HEK293 (cell line): ENCODE measurements at regions not wholly inside any gene's neighbourhood (a gene's known extent, or its start where the extent isn't known, plus 50 kb on each side); places are given as distances from the start of the nearest gene placed in this dataset.

ENCODE experiments used
- CTCF ChIA-PET: fragments of 350-600 bp; formaldehyde crosslinking; extraction: SDS; loops from one replicate; lab custom pipeline; 2021; ENCODE audit warnings: antibody characterized with exemption; lab: Yijun Ruan, JAX
- POLR2A ChIA-PET: fragments of 300-600 bp; formaldehyde crosslinking; extraction: SDS; loops from one replicate; lab custom pipeline; 2020; ENCODE audit warnings: antibody characterized with exemption, inconsistent platforms; lab: Yijun Ruan, JAX
- H3K27ac ChIP-seq: fragments of 200-500 bp; sonication (Bioruptor generic); 2 replicates; pipeline ENCODE4 v1.5.1; 2014; ENCODE audit warnings: low read depth, low read length, control low read depth, inconsistent platforms; ENCODE audit errors: extremely low read depth
- H3K36me3 ChIP-seq, 2 experiments: fragments of 200-500 bp in 1 of 2; sonication (Bioruptor generic) in 1 of 2; 1 replicate in 1 of 2; 2 replicates in 1 of 2; pipeline ENCODE4 v1.5.1; 2014 to 2017; ENCODE audit warnings: inconsistent platforms in 2 of 2, low read length in 2 of 2; ENCODE audit not compliant: control insufficient read depth in 2 of 2, insufficient read depth in 1 of 2
- H3K4me1 ChIP-seq: fragments of 200-500 bp; sonication (Bioruptor generic); 2 replicates; pipeline ENCODE4 v1.5.1; 2014; ENCODE audit warnings: mild to moderate bottlenecking, low read length, inconsistent platforms; ENCODE audit not compliant: control insufficient read depth, insufficient read depth
- H3K4me3 ChIP-seq: 2 replicates; pipeline ENCODE4 v1.5.1; 2011; ENCODE audit warnings: low read depth, mild to moderate bottlenecking, control low read depth, low read length, moderate library complexity
- H3K9me3 ChIP-seq: fragments of 200-500 bp; sonication (Bioruptor generic); 2 replicates; pipeline ENCODE4 v1.5.1; 2014; ENCODE audit warnings: low read depth, low read length, inconsistent platforms; ENCODE audit not compliant: control insufficient read depth, insufficient read depth
- GFI1B ChIP-seq: fragments of 450-650 bp; formaldehyde crosslinking; IDR thresholded peaks from 2 replicates; pipeline ENCODE4 v1.5.1; 2016; ENCODE audit warnings: missing biosample characterization, missing genetic modification characterization
- GLI2 ChIP-seq: fragments of 450-650 bp; formaldehyde crosslinking; IDR thresholded peaks from 2 replicates; pipeline ENCODE4; 2017; ENCODE audit warnings: missing biosample characterization, missing genetic modification characterization, low read depth, borderline replicate concordance
- KLF1 ChIP-seq: fragments of 450-650 bp; formaldehyde crosslinking; IDR thresholded peaks from 2 replicates; pipeline ENCODE4 v1.5.1; 2016; ENCODE audit warnings: missing biosample characterization, missing genetic modification characterization
- KLF16 ChIP-seq: fragments of 450-650 bp; formaldehyde crosslinking; IDR thresholded peaks from 2 replicates; pipeline ENCODE4 v1.5.1; 2017; ENCODE audit warnings: missing biosample characterization, missing genetic modification characterization
- KLF17 ChIP-seq: fragments of 450-650 bp; formaldehyde crosslinking; IDR thresholded peaks from 2 replicates; pipeline ENCODE4 v1.5.1; 2016; ENCODE audit warnings: missing biosample characterization, missing genetic modification characterization
- KLF9 ChIP-seq: fragments of 450-650 bp; formaldehyde crosslinking; IDR thresholded peaks from 2 replicates; pipeline ENCODE4 v1.5.1; 2016; ENCODE audit warnings: missing biosample characterization, missing genetic modification characterization, low read depth
- ZBTB26 ChIP-seq: fragments of 450-650 bp; formaldehyde crosslinking; optimal IDR thresholded peaks from 2 replicates; pipeline ENCODE3; 2016; ENCODE audit warnings: missing biosample characterization, mild to moderate bottlenecking, missing genetic modification characterization
- ZBTB48 ChIP-seq: fragments of 450-650 bp; formaldehyde crosslinking; IDR thresholded peaks from 2 replicates; pipeline ENCODE4 v1.5.1; 2016; ENCODE audit warnings: missing biosample characterization, missing genetic modification characterization
- ZEB2 ChIP-seq: fragments of 450-650 bp; formaldehyde crosslinking; IDR thresholded peaks from 2 replicates; pipeline ENCODE4 v1.5.1; 2016; ENCODE audit warnings: missing biosample characterization, missing genetic modification characterization
- ZFP3 ChIP-seq: fragments of 450-650 bp; formaldehyde crosslinking; IDR thresholded peaks from 2 replicates; pipeline ENCODE4 v1.5.1; 2016; ENCODE audit warnings: low read depth, missing biosample characterization, missing genetic modification characterization
- ZNF121 ChIP-seq: fragments of 450-650 bp; formaldehyde crosslinking; IDR thresholded peaks from 2 replicates; pipeline ENCODE4 v1.5.1; 2016; ENCODE audit warnings: missing biosample characterization, missing genetic modification characterization
- ZNF37A ChIP-seq: fragments of 450-650 bp; IDR thresholded peaks from 2 replicates; pipeline ENCODE4 v1.5.1; 2018; ENCODE audit warnings: missing biosample characterization, missing genetic modification characterization
- ZNF473 ChIP-seq: fragments of 450-650 bp; formaldehyde crosslinking; IDR thresholded peaks from 2 replicates; pipeline ENCODE4 v1.5.1; 2017; ENCODE audit warnings: missing biosample characterization, missing genetic modification characterization
- ZNF48 ChIP-seq: fragments of 450-650 bp; formaldehyde crosslinking; IDR thresholded peaks from 2 replicates; pipeline ENCODE4 v1.5.1; 2016; ENCODE audit warnings: missing biosample characterization, missing genetic modification characterization
- ZNF514 ChIP-seq: fragments of 450-650 bp; formaldehyde crosslinking; IDR thresholded peaks from 2 replicates; pipeline ENCODE4 v1.5.1; 2016; ENCODE audit warnings: missing biosample characterization, missing genetic modification characterization
- ZNF548 ChIP-seq: fragments of 450-650 bp; formaldehyde crosslinking; IDR thresholded peaks from 2 replicates; pipeline ENCODE4 v1.5.1; 2016; ENCODE audit warnings: missing biosample characterization, missing genetic modification characterization
- ZSCAN16 ChIP-seq: fragments of 450-650 bp; formaldehyde crosslinking; IDR thresholded peaks from 2 replicates; pipeline ENCODE4 v1.5.1; 2016; ENCODE audit warnings: missing biosample characterization, missing genetic modification characterization
- ZXDB ChIP-seq: fragments of 450-650 bp; formaldehyde crosslinking; IDR thresholded peaks from 2 replicates; pipeline ENCODE4 v1.5.1; 2016; ENCODE audit warnings: missing biosample characterization, missing genetic modification characterization
- TF ChIP-seq, protein P1 (sequence below): fragments of 450-650 bp; formaldehyde crosslinking; IDR thresholded peaks from 2 replicates; pipeline ENCODE4 v1.5.1; 2016; ENCODE audit warnings: missing biosample characterization, missing genetic modification characterization, low read depth
- TF ChIP-seq, protein P2 (sequence below): fragments of 450-650 bp; formaldehyde crosslinking; IDR thresholded peaks from 2 replicates; pipeline ENCODE4 v1.5.1; 2016; ENCODE audit warnings: missing biosample characterization, missing genetic modification characterization
- TF ChIP-seq, protein P3 (sequence below): fragments of 450-650 bp; formaldehyde crosslinking; conservative IDR thresholded peaks from 2 replicates; pipeline ENCODE4 v1.5.1; 2016; ENCODE audit warnings: low read depth, missing biosample characterization, missing genetic modification characterization
- TF ChIP-seq, protein P4 (sequence below): fragments of 450-650 bp; formaldehyde crosslinking; IDR thresholded peaks from 2 replicates; pipeline ENCODE4 v1.5.1; 2016; ENCODE audit warnings: missing biosample characterization, missing genetic modification characterization
- TF ChIP-seq, protein P5 (sequence below): fragments of 450-650 bp; formaldehyde crosslinking; IDR thresholded peaks from 2 replicates; pipeline ENCODE4 v1.5.1; 2017; ENCODE audit warnings: missing biosample characterization, missing genetic modification characterization

GRCh38 chr10:78973901-78974616 is 94.7 kb upstream of the ZMIZ1 start:
- no peaks in the 10 kb centered on the region for H3K36me3 ChIP-seq
- H3K4me3 ChIP-seq = peak overlapping the region; percentile 36
- CTCF ChIA-PET = interaction anchor here (0.6 to 1.7 kb wide), 21 partner anchors 10 to 247 kb away, joined by 3 to 13 read pairs (median 5); no protein-coding TSS in a partner anchor
- H3K27ac ChIP-seq = peak overlapping the region; percentile 92
- H3K9me3 ChIP-seq = no peaks in the 10 kb centered on the region
- peaks cover 11% of the 10 kb centered on the region for H3K4me1 ChIP-seq
- POLR2A ChIA-PET = interaction anchor here (0.7 to 1.4 kb wide), 10 partner anchors 8 to 221 kb away, joined by 3 to 6 read pairs (median 3); no protein-coding TSS in a partner anchor
- TF ChIP-seq GLI2 (tag by site-specific recombination) = no peak
- TF ChIP-seq, protein P1, sequence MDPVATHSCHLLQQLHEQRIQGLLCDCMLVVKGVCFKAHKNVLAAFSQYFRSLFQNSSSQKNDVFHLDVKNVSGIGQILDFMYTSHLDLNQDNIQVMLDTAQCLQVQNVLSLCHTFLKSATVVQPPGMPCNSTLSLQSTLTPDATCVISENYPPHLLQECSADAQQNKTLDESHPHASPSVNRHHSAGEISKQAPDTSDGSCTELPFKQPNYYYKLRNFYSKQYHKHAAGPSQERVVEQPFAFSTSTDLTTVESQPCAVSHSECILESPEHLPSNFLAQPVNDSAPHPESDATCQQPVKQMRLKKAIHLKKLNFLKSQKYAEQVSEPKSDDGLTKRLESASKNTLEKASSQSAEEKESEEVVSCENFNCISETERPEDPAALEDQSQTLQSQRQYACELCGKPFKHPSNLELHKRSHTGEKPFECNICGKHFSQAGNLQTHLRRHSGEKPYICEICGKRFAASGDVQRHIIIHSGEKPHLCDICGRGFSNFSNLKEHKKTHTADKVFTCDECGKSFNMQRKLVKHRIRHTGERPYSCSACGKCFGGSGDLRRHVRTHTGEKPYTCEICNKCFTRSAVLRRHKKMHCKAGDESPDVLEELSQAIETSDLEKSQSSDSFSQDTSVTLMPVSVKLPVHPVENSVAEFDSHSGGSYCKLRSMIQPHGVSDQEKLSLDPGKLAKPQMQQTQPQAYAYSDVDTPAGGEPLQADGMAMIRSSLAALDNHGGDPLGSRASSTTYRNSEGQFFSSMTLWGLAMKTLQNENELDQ = 0 out of 2 replicates have a peak, but pooled peaks have one; percentile 61
- TF ChIP-seq, protein P2, sequence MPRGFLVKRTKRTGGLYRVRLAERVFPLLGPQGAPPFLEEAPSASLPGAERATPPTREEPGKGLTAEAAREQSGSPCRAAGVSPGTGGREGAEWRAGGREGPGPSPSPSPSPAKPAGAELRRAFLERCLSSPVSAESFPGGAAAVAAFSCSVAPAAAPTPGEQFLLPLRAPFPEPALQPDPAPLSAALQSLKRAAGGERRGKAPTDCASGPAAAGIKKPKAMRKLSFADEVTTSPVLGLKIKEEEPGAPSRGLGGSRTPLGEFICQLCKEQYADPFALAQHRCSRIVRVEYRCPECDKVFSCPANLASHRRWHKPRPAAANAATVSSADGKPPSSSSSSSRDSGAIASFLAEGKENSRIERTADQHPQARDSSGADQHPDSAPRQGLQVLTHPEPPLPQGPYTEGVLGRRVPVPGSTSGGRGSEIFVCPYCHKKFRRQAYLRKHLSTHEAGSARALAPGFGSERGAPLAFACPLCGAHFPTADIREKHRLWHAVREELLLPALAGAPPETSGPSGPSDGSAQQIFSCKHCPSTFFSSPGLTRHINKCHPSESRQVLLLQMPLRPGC (tag by site-specific recombination) = no peak
- peak; percentile 17; the same call in 1 of the 2 replicates for TF ChIP-seq KLF17 (tag by site-specific recombination)
- no peak for TF ChIP-seq ZBTB48 (tag by site-specific recombination)
- TF ChIP-seq ZNF48 (tag by site-specific recombination) = no peak
- peak; percentile 11 for TF ChIP-seq ZBTB26 (tag by site-specific recombination)
- peak; percentile 14; the same call in 1 of the 2 replicates for TF ChIP-seq ZEB2
- no peak for TF ChIP-seq ZNF548 (tag by site-specific recombination)
- TF ChIP-seq, protein P3, sequence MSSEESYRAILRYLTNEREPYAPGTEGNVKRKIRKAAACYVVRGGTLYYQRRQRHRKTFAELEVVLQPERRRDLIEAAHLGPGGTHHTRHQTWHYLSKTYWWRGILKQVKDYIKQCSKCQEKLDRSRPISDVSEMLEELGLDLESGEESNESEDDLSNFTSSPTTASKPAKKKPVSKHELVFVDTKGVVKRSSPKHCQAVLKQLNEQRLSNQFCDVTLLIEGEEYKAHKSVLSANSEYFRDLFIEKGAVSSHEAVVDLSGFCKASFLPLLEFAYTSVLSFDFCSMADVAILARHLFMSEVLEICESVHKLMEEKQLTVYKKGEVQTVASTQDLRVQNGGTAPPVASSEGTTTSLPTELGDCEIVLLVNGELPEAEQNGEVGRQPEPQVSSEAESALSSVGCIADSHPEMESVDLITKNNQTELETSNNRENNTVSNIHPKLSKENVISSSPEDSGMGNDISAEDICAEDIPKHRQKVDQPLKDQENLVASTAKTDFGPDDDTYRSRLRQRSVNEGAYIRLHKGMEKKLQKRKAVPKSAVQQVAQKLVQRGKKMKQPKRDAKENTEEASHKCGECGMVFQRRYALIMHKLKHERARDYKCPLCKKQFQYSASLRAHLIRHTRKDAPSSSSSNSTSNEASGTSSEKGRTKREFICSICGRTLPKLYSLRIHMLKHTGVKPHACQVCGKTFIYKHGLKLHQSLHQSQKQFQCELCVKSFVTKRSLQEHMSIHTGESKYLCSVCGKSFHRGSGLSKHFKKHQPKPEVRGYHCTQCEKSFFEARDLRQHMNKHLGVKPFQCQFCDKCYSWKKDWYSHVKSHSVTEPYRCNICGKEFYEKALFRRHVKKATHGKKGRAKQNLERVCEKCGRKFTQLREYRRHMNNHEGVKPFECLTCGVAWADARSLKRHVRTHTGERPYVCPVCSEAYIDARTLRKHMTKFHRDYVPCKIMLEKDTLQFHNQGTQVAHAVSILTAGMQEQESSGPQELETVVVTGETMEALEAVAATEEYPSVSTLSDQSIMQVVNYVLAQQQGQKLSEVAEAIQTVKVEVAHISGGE (tag by site-specific recombination) = peak; percentile 39
- TF ChIP-seq GFI1B (tag by site-specific recombination) = no peak
- no peak for TF ChIP-seq ZNF514 (tag by site-specific recombination)
- TF ChIP-seq, protein P4, sequence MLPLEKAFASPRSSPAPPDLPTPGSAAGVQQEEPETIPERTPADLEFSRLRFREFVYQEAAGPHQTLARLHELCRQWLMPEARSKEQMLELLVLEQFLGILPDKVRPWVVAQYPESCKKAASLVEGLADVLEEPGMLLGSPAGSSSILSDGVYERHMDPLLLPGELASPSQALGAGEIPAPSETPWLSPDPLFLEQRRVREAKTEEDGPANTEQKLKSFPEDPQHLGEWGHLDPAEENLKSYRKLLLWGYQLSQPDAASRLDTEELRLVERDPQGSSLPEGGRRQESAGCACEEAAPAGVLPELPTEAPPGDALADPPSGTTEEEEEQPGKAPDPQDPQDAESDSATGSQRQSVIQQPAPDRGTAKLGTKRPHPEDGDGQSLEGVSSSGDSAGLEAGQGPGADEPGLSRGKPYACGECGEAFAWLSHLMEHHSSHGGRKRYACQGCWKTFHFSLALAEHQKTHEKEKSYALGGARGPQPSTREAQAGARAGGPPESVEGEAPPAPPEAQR (tag by site-specific recombination) = no peak
- TF ChIP-seq ZXDB (tag by site-specific recombination) = peak; percentile 90
- TF ChIP-seq ZSCAN16 (tag by site-specific recombination) = no peak
- no peak for TF ChIP-seq ZFP3 (tag by site-specific recombination)
- no peak for TF ChIP-seq KLF9 (tag by site-specific recombination)
- TF ChIP-seq ZNF473 (tag by site-specific recombination) = no peak
- TF ChIP-seq ZNF121 (tag by site-specific recombination) = no peak
- TF ChIP-seq, protein P5, sequence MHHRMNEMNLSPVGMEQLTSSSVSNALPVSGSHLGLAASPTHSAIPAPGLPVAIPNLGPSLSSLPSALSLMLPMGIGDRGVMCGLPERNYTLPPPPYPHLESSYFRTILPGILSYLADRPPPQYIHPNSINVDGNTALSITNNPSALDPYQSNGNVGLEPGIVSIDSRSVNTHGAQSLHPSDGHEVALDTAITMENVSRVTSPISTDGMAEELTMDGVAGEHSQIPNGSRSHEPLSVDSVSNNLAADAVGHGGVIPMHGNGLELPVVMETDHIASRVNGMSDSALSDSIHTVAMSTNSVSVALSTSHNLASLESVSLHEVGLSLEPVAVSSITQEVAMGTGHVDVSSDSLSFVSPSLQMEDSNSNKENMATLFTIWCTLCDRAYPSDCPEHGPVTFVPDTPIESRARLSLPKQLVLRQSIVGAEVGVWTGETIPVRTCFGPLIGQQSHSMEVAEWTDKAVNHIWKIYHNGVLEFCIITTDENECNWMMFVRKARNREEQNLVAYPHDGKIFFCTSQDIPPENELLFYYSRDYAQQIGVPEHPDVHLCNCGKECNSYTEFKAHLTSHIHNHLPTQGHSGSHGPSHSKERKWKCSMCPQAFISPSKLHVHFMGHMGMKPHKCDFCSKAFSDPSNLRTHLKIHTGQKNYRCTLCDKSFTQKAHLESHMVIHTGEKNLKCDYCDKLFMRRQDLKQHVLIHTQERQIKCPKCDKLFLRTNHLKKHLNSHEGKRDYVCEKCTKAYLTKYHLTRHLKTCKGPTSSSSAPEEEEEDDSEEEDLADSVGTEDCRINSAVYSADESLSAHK (tag by site-specific recombination) = peak; percentile 91
- no peak for TF ChIP-seq ZNF37A (tag by site-specific recombination)
- no peak for TF ChIP-seq KLF1 (tag by site-specific recombination)
- TF ChIP-seq KLF16 (tag by site-specific recombination) = no peak
